WI38 (cell line): ENCODE measurements at regions not wholly inside any gene's neighbourhood (a gene's known extent, or its start where the extent isn't known, plus 50 kb on each side); places are given as distances from the start of the nearest gene placed in this dataset.

Experiments
- H3K4me3 ChIP-seq: 2 replicates; pipeline ENCODE4 v1.5.1; 2011; ENCODE audit warnings: low read depth, mild to moderate bottlenecking, control low read depth, low read length
- TF ChIP-seq, protein P1 (sequence below): IDR thresholded peaks from 2 replicates; pipeline ENCODE4 v1.5.1; 2012; ENCODE audit warnings: low read depth, mild to moderate bottlenecking, control low read depth, low read length

DNA sequence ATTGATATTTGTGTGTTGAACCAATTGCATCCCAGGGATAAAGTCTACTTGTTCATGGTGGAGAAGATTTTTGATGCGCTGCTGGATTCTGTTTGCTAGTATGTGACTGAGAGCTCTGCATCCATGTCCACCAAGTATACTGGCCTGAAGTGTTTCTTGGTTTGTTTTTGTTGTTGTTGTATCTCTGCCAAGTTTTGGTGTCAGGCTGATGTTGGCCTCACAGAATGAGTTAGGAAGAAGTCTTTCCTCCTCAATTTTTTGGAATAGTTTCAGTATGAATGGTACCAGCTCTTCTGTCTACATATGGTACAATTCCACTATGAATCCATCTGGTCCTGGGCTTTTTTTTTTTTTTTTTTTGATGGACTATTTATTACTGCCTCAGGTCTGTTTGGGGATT lies 50.9 kb upstream of the OSTN start:
- TF ChIP-seq, protein P1, sequence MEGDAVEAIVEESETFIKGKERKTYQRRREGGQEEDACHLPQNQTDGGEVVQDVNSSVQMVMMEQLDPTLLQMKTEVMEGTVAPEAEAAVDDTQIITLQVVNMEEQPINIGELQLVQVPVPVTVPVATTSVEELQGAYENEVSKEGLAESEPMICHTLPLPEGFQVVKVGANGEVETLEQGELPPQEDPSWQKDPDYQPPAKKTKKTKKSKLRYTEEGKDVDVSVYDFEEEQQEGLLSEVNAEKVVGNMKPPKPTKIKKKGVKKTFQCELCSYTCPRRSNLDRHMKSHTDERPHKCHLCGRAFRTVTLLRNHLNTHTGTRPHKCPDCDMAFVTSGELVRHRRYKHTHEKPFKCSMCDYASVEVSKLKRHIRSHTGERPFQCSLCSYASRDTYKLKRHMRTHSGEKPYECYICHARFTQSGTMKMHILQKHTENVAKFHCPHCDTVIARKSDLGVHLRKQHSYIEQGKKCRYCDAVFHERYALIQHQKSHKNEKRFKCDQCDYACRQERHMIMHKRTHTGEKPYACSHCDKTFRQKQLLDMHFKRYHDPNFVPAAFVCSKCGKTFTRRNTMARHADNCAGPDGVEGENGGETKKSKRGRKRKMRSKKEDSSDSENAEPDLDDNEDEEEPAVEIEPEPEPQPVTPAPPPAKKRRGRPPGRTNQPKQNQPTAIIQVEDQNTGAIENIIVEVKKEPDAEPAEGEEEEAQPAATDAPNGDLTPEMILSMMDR, result no peak
- H3K4me3 ChIP-seq, result no peak overlapping the region

DNA sequence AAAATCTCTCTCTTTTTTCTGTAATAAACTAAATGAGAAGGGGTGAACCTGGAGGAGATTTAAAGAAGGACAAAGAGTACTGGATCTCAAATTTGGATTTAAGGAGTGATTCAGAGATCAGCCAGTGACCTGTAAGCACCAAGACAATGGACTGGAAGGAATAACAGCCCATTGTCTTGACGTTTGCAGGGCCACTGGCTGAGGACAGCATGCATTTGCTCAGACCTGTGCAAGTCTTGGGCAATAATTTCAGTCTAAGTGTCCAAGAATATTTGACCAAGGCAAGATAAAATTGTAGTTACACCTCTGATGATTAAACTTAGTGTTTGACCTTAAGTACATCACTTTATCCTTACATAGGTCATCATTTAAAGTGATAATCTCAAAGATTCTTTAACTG lies 55.8 kb upstream of the OSTN start:
- TF ChIP-seq, protein P1, result no peak
- no peak overlapping the region for H3K4me3 ChIP-seq

DNA sequence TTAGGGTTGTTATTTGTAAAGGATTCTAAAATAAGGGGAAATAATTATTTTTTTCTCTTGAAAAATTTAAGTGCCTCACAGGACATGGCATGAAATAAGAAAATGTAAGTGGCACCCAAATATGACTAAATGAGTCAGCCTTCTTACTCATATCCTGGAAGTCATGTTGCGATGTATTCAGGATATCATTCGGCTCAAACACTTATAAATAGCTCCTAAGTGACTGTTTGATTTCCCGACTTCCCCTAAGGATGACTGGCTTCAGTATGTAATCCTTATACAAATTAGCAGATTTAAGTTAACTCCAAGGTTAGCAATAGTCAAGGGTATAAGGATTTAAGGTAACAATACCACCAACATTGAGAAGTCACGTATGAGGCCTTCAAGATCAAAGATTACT lies 57.3 kb upstream of the OSTN start:
- TF ChIP-seq, protein P1, result no peak

DNA sequence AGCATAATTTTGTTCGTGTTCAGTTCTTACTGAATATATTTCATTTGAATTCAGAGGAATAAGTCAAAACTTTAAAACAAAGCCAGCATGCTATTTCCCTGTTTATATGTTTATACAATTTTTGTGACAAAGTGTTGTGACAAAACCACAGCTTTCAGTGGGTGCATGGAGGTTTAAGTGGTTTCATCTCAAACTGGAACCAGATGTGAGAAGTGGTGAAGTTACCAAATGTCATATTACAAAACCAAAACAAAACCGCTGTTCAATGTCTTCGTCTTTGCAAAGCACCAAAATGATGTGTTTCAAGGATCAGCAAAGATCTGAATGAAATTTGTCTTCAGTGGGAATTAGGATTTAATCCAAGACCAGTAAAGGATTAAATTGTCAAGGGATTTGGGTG lies 59.3 kb upstream of the OSTN start:
- TF ChIP-seq, protein P1, result no peak
- no peak overlapping the region for H3K4me3 ChIP-seq

More for the DNA sequence above, 57.3 kb upstream of the OSTN start:
- no peak overlapping the region for H3K4me3 ChIP-seq

DNA sequence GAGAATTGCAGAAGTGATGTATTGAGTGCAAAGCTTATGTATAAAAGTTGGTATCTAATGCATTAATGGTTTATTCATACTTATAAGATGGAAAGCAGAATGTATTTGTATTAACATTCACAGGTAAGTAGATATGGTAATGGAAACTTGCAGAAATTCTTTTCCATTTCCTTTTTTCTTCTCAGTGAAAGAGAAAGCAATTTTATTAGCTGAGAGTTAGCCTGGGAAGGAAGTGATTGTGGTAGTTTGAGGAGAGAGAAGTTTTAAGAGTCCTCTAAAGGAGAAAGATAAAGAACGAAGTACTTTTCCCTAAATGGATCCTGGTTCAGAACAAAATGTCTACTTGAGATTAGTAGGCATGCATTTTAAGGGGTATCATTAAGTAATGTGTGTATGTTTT lies 60.1 kb upstream of the OSTN start:
- no peak overlapping the region for H3K4me3 ChIP-seq

DNA sequence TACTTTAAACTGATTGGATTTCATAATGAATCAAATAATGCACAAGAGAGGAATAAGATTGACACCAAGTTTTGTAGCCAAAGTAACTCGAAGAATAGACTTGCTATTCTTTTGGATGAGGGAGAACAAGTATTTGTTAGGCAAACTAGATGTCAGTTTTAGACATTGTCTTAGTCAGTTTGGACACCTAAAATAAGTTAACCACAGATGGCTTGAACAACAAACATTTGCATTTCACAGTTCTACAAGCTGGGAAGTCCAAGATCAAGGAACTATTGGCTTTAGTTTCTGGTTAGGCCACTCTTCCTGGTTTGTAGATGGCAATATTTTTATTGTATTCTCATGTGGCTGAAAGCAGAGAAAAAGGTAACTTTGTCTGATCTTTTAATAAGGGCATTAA lies 61.3 kb upstream of the OSTN start:
- no peak overlapping the region for H3K4me3 ChIP-seq
- TF ChIP-seq, protein P1, result no peak

More for the DNA sequence above, 60.1 kb upstream of the OSTN start:
- TF ChIP-seq, protein P1, result no peak

DNA sequence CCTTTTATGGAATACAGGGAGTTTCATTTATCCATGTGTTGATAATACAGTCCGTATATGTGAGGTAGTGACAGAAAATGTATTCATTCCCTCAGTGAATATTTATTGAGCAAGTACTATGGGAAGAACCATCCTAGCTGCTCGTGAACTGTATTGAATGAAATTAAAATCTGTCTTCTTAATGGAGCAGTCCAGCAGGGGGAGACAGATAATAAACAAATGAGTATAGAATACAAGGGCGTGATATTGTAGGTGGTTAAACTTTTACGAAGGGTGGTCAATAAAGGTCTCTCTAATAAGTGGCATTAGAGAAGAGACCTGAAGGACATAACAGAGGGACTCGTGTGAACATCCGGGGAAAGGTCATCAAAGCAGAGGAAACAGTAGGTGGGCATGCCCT lies 62.7 kb upstream of the OSTN start:
- TF ChIP-seq, protein P1, result no peak
- H3K4me3 ChIP-seq, result no peak overlapping the region
